Memory B cell (primary cell): ENCODE measurements at regions not wholly inside any gene's neighbourhood (a gene's known extent, or its start where the extent isn't known, plus 50 kb on each side); places are given as distances from the start of the nearest gene placed in this dataset.

Experiments
- ATAC-seq: fragments of 150-1000 bp; cut with Tn5 transposase; 2 replicates; pipeline ENCODE4 v1.10.0; 2021; ENCODE audit warnings: low read depth, mild to moderate bottlenecking, moderate library complexity
- DNase-seq, 2 donors: peaks; one replicate each; pipeline ENCODE4 v3.0.0; 2022; ENCODE audit warnings: low spot score in 2 of 2
- H3K27ac Mint-ChIP-seq: one replicate; pipeline ENCODE4 v1.8.0; 2022; ENCODE audit warnings: mild to moderate bottlenecking, moderate library complexity, mixed read lengths
- H3K27me3 Mint-ChIP-seq: one replicate; pipeline ENCODE4 v1.8.0; 2022; ENCODE audit warnings: mixed read lengths
- H3K36me3 Mint-ChIP-seq: one replicate; pipeline ENCODE4 v1.8.0; 2022; ENCODE audit warnings: mild to moderate bottlenecking, mixed read lengths
- H3K4me1 Mint-ChIP-seq: one replicate; pipeline ENCODE4 v1.8.0; 2022; ENCODE audit warnings: mixed read lengths
- H3K4me3 Mint-ChIP-seq: one replicate; pipeline ENCODE4 v1.8.0; 2022; ENCODE audit warnings: mild to moderate bottlenecking, moderate library complexity, mixed read lengths
- H3K9me3 Mint-ChIP-seq: one replicate; pipeline ENCODE4 v1.8.0; 2022; ENCODE audit warnings: mixed read lengths

DNA sequence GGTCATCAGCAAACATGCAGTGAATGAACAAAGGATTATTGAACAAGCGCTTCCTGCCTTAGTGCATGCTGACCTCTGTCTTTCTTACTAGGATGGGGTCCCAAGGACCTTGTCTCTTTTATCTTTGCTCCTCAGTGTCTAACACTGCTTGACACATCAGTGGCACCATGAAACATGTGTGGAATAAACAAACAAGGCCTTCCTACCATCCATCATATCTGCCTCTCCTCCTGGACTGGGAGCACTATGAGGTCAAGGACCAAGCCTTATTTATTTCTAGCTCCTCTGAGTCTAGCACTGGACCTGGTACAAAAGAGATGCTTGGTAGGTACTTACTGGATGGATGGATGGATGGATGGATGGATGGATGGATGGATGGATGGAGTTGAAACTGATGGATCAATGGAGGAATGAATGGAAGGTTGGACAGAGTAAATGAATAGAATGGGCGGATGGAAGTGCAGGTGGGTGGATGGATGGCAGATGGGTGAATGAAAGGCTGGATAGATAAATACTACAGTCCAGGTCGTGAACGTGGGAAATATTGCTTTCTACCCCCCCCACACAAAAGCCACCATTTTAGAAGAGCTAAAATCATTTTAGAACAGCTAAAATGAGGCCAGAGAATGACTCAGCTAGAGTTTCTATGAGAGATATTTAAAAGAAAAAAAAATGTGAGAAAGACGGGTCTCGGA, 104.1 kb upstream of the PTPN1 start:
- Mint-ChIP-seq H3K27ac (no peak overlapping the region), H3K9me3 (no peaks in the 10 kb centered on the region), H3K36me3 (no peaks in the 10 kb centered on the region), H3K27me3 (peaks cover 13% of the 10 kb centered on the region), H3K4me3 (no peak overlapping the region), H3K4me1 (no peaks in the 10 kb centered on the region)
- DNase-seq = no peak
- ATAC-seq = no peak

DNA sequence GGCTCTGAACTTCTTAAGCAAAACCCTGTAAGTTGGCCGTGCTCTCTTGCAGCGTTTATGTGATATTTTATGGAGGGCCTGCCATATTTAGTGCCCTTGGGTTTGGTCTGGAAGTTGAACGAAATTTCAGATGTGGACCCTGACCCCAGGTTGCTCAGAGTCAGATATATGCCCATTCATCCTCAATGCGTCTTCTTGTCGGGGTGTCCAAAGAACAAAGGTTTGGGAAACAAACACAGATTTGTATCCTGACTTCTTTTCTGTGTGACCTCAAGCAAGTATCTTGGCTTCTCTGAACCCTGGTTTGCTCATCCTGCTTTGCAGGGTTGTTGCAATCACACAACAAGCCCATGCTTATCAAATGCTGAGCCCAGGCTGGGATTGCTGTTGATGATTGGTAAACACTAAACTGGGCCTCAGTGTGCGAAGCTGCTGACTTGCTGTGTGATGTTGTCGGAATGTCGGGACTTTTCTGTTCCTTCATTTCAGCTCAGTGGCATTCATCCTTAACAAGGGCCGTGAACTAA, 103.5 kb upstream of the PTPN1 start:
- H3K4me3 Mint-ChIP-seq = no peak overlapping the region
- H3K27ac Mint-ChIP-seq = no peak overlapping the region

DNA sequence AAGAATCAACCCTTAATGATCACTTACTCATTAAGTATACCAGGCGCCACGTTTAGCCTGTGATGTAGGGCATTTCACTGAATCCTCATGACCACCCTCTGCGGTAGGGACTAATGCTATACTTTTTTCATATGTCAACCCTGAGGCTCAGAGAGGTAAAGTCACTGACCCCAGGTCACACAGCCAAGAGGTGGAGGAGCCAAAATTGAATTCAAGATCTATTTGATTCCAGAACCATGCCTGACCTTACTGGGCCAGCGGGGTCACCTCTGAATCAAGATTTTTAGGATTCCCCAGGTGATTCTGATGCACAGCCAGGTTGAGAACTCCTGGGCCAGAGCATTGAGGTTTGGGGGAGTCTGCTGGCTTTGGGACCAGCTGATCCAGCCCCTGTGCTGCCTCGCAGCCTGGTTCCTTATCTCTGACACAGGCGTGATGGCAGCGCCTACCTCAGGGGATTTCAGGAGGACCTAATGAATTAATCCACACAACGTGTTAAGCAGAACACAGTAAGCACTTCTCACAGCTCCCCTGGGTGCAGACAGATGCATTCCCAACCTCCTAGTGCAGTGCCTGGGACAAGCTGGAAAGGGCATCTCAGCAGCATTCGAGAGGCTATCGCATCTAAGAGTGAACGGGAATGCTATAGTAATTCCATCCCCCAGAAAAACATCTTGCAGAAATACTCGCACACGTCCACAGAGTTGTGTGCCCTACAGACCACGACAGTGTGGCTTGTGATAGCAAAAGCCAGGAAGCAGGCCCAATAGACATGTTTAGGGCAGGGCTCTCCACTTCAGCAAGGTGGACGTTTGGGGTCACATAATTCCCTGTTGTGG, 101.4 kb upstream of the PTPN1 start:
- H3K4me3 Mint-ChIP-seq = no peak overlapping the region
- DNase-seq (no peak), ATAC-seq (no peak)
- H3K4me1 Mint-ChIP-seq = no peaks in the 10 kb centered on the region
- peaks cover 18% of the 10 kb centered on the region for H3K27me3 Mint-ChIP-seq
- peaks cover 2% of the 10 kb centered on the region for H3K9me3 Mint-ChIP-seq
- peaks cover 2% of the 10 kb centered on the region for H3K36me3 Mint-ChIP-seq
- H3K27ac Mint-ChIP-seq = no peak overlapping the region

More for the DNA sequence above, 103.5 kb upstream of the PTPN1 start:
- no peaks in the 10 kb centered on the region for H3K9me3 Mint-ChIP-seq
- ATAC-seq = no peak
- H3K27me3 Mint-ChIP-seq = peaks cover 14% of the 10 kb centered on the region
- H3K36me3 Mint-ChIP-seq = no peaks in the 10 kb centered on the region
- no peaks in the 10 kb centered on the region for H3K4me1 Mint-ChIP-seq
- no peak for DNase-seq

DNA sequence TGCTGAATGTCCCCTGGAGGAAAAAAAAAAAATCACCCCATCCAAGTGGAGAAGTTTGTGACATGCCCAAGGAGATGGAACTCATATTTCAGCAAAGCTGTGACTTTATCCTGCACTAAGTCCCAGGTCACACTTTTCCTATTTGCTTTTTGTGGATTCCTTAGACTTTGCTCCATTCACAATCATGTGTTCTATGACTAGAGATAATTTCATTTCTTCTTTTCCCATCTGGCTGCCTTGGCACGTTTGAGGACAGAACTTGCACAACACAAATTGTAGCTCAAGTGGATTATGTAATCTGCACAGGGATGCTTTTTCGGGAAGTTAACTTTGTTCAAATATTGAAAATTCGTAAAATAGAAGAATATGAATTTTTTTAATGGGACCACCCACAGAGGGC, 100.7 kb upstream of the PTPN1 start:
- Mint-ChIP-seq H3K27ac (no peak overlapping the region), H3K27me3 (peaks cover 15% of the 10 kb centered on the region), H3K9me3 (peaks cover 2% of the 10 kb centered on the region)

DNA sequence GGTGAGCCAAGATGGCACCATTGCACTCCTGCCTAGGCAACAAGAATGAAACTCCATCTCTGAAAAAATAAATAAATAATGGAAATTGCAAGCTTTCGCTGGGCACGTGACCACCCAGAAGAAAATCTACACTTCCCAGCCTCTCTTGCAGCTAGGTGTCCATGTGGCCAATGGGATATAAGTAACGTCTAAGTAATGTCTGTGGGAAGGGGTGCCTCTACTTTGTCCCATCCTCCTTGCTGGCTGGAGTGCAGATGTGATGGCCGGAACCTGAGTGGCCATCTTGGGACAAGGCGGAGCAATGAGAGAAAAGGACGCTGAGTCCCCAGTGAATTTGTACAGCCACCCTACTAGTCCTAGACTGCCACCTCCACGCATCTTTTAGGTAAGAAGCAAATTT, 99.8 kb upstream of the PTPN1 start:
- no peak for DNase-seq
- peaks cover 2% of the 10 kb centered on the region for H3K36me3 Mint-ChIP-seq
- H3K27me3 Mint-ChIP-seq = peaks cover 15% of the 10 kb centered on the region
- H3K27ac Mint-ChIP-seq = no peak overlapping the region
- no peaks in the 10 kb centered on the region for H3K4me1 Mint-ChIP-seq
- no peak overlapping the region for H3K4me3 Mint-ChIP-seq
- peaks cover 2% of the 10 kb centered on the region for H3K9me3 Mint-ChIP-seq
- ATAC-seq = no peak

More for the DNA sequence above, 100.7 kb upstream of the PTPN1 start:
- Mint-ChIP-seq H3K36me3 (peaks cover 2% of the 10 kb centered on the region), H3K4me1 (no peaks in the 10 kb centered on the region), H3K4me3 (no peak overlapping the region)
- ATAC-seq (no peak), DNase-seq (no peak)

DNA sequence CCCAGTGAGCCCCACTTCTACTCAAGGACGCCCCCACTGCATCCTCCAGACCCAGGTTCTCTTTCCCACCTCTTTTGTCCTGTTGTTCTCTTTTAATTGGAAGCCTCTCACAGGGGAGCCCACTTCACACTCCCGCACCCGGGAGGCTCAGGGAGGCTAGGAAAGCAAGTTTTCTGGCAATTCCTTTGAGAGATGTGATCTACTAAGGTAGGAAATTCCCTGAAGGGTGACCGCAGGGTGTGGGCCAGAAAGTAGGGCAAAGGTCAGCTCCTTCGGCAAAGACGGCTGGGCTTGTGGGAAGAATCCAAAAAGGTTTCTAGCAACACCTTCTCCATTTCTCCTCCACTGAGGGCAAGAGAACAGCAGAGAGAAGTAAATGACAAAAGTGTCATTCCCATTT, 98.1 kb upstream of the PTPN1 start:
- H3K27ac Mint-ChIP-seq = no peak overlapping the region
- no peaks in the 10 kb centered on the region for H3K4me1 Mint-ChIP-seq
- no peak for DNase-seq

DNA sequence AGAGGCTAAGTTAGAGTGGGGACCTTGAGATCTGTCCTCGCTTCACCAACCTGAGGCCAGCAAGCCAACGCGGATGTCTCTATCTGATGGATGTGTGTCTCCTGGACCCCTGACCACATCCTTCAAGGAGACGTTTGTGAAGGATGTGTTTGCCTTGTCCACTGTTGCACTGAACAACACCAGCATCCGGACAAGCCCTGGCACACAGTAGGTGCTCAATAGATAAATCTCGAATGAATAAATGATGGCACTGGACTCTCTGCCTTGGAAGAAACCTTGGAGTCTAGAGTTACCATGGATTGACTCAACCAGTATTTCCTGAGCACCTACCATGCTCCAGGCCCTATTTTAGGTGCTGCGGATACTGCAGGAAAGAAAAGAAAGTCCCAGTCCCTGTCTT, 97.7 kb upstream of the PTPN1 start:
- no peak for DNase-seq
- Mint-ChIP-seq H3K4me1 (no peaks in the 10 kb centered on the region), H3K27ac (no peak overlapping the region), H3K36me3 (peaks cover 5% of the 10 kb centered on the region), H3K27me3 (peaks cover 14% of the 10 kb centered on the region), H3K9me3 (peaks cover 2% of the 10 kb centered on the region), H3K4me3 (no peak overlapping the region)
- ATAC-seq = no peak

More for the DNA sequence above, 98.1 kb upstream of the PTPN1 start:
- peaks cover 5% of the 10 kb centered on the region for H3K36me3 Mint-ChIP-seq
- H3K4me3 Mint-ChIP-seq = no peak overlapping the region
- peaks cover 14% of the 10 kb centered on the region for H3K27me3 Mint-ChIP-seq
- no peak for ATAC-seq
- peaks cover 2% of the 10 kb centered on the region for H3K9me3 Mint-ChIP-seq

DNA sequence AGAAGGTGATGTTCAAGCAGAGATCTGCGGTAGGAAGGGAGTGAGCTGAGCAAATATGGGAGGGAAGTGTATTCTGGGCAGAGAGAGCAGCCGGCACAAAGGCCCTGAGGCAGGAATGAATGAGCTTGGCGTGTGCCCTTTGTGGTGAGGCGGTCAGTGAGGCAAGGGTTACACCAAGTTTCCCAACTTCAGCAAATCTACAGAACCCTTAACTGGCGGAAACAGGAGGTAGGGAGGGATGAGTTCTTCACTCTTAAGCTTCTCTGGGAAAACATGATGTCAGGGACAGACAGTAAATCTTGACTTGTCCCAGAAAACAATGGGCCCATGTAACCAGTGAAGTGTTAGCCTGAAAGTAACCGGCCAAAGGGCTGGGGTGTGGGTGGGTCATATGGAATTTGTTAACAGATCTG, 97.1 kb upstream of the PTPN1 start:
- DNase-seq (no peak), ATAC-seq (no peak)
- Mint-ChIP-seq H3K36me3 (peaks cover 5% of the 10 kb centered on the region), H3K4me3 (no peak overlapping the region), H3K27me3 (peaks cover 14% of the 10 kb centered on the region), H3K4me1 (no peaks in the 10 kb centered on the region), H3K9me3 (peaks cover 2% of the 10 kb centered on the region), H3K27ac (no peak overlapping the region)

DNA sequence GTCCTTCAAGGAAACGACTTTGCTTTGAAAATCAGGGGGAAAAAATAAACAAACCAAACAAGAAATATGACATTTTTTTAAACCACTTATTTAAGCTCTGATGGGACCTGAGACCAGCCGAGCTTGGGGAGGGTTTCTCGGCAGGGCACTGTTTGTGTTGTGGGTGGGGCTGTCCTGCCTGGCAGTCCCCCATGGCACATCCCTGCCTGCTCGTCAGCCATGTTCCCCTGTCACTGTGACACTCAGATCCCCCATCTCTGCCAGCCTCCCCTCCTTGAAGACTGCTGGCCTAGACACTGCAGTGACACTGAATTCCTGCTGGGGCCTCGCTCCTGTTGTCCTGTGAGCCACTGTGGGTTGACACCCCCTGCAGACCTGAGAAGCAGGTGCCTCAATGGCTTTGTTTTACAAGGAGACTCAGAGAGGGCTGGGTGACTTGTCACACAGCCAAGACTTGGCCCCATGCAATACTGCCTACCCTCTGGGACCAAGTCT, 95.1 kb upstream of the PTPN1 start:
- Mint-ChIP-seq H3K27ac (no peak overlapping the region), H3K4me1 (no peaks in the 10 kb centered on the region), H3K9me3 (peaks cover 2% of the 10 kb centered on the region), H3K27me3 (peaks cover 15% of the 10 kb centered on the region), H3K36me3 (peaks cover 5% of the 10 kb centered on the region), H3K4me3 (no peak overlapping the region)
- ATAC-seq = no peak
- DNase-seq = no peak

DNA sequence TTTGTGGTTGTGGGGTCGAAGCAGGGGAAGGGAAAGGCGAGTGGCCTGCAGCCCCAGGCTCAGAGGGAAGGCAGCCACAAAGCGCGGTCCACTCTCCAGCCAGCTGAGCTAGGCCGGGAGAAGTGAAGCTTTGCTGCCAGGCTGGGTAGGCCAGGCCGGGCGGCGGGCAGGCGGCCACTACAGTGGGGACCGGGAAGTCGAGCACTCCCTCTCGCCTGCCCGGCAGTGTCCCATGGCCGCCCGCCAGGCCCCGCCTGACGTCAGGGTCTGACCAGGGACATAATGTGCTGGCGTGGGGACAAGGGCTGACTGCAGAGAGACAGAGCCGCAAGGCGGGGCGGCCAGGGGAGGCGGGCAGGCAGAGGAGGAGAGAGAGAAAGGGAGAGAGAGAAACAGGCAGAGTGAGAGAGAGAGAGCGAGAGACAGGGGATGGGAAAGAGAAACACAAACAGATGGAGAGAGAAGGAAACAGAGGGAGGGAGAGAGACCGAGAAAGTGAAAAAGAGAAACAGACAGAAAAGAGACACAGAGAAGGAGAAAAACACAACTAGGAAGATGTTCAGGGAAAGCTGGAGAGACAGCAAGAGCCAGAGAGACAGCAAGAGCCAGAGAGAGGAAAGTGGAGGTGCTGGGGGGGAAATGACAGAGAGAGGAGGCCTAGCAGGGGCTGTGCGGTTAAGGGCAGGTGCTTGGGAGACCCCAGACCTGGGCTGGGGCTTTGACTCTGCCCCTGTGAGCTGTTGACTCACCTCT, 94.5 kb upstream of the PTPN1 start:
- DNase-seq = no peak
- H3K4me3 Mint-ChIP-seq = no peak overlapping the region
- ATAC-seq = no peak
- peaks cover 15% of the 10 kb centered on the region for H3K27me3 Mint-ChIP-seq
- H3K9me3 Mint-ChIP-seq = peaks cover 2% of the 10 kb centered on the region
- peak overlapping the region; percentile 35 for H3K27ac Mint-ChIP-seq
- H3K36me3 Mint-ChIP-seq = peaks cover 5% of the 10 kb centered on the region
- no peaks in the 10 kb centered on the region for H3K4me1 Mint-ChIP-seq

DNA sequence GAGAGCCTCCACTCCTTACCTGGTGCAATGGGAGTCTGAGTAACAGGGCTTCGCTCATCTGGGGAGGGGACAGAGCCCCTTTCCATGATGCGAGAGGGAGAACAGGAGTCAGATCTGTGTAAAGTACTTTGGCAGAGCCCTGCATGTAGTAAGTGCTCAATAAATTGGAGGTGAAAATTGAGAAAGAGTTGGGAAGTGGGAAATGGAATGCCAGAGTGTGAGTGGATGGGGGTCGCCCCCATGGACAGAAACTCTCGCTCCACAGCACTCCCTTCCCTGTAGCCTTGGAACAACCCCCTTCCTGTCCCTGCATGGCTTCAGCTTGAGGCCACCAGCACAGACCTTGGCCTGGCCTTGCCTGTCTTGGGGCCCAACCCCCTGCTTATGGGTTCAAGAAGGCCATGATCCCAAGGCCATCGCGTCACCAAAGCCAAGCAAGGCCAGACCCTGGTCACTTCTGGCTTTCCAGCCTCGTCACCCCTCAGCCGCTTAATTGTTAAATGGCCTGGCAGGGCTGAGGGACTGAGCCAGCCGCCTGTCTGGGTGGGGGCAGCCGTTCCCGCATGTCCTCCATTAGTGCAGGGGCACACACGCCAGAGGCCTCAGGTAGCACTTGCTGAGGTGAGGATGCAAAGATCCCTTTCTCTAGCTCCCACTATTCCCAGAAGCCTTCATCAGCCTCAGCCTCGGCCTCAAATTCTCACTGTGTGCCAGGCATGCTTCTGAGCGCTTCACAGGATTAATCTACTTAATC, 93.7 kb upstream of the PTPN1 start:
- Mint-ChIP-seq H3K4me3 (no peak overlapping the region), H3K27ac (no peak overlapping the region), H3K36me3 (peaks cover 5% of the 10 kb centered on the region), H3K4me1 (no peaks in the 10 kb centered on the region), H3K27me3 (peaks cover 15% of the 10 kb centered on the region), H3K9me3 (peaks cover 2% of the 10 kb centered on the region)
- DNase-seq = no peak
- no peak for ATAC-seq

DNA sequence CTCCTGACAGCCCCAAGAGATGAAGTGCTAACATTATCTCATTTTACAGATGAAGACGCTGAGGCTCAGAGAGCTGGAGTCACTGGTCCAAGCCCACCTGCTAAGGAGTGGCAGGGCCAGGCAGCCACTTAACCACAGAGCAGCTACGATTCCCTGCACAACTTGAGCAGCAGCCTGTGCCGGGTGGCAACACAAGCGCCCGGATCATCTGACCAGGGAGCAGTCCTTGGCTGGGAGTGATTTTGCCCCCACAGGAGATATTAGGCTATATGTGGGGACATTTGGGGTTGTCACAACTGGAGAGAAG, 93.2 kb upstream of the PTPN1 start:
- Mint-ChIP-seq H3K27me3 (peaks cover 12% of the 10 kb centered on the region), H3K4me3 (no peak overlapping the region), H3K36me3 (peaks cover 5% of the 10 kb centered on the region), H3K4me1 (no peaks in the 10 kb centered on the region), H3K9me3 (peaks cover 2% of the 10 kb centered on the region), H3K27ac (no peak overlapping the region)
- DNase-seq (no peak), ATAC-seq (no peak)

DNA sequence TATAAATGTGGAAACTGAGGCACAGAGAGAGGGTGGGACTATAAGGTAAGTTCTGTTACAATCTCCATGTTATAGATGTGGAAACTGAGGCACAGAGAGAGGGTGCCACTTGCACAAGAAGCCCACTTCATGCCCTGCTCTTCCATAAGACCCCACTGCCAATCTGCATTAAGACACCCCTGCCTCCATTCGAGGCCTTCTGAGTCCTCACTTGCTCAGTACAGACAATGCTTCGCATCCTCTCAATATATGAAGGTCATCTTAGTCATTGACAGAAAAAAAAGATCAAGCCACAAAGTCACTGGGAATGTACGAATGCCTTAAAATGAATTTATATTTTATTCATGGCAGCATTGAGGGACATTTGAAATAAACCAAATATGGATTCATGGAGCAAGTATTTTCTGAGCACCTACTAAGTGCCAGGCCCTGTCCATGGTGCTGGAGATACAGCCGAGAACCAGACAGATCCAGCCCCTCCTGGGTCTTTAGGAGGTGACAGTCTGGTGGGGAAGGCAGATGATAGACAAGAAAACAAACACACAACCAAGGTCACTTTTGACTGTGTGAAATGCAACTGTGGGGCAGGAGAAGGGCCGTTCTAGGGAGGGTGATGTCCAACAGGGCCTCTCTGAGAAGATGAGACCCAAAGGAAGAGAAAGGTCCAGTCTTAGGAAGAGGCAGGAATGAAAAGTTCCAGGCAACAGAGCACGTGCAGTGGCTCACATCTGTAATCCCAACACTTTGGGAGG, 92.5 kb upstream of the PTPN1 start:
- Mint-ChIP-seq H3K27me3 (peaks cover 12% of the 10 kb centered on the region), H3K27ac (no peak overlapping the region), H3K4me3 (no peak overlapping the region), H3K4me1 (no peaks in the 10 kb centered on the region), H3K9me3 (peaks cover 2% of the 10 kb centered on the region), H3K36me3 (peaks cover 5% of the 10 kb centered on the region)
- DNase-seq (no peak), ATAC-seq (no peak)
